HG02852 (cell line): ENCODE measurements at regions not wholly inside any gene's neighbourhood (a gene's known extent, or its start where the extent isn't known, plus 50 kb on each side); places are given as distances from the start of the nearest gene placed in this dataset.

Experiments
- ATAC-seq: cut with Tn5 transposase; IDR thresholded peaks from one replicate; pipeline ENCODE4 v1.9.1; 2021; ENCODE audit warnings: mild to moderate bottlenecking, moderate library complexity; ENCODE audit not compliant: unreplicated experiment

- ATAC-seq: no peak
These were observed 263.5 kb downstream of the INSIG2 start for GRCh38 chr2:118351796-118352195.

GRCh38 chr2:118350621-118351020 is 262.4 kb downstream of the INSIG2 start:
- ATAC-seq: no peak

DNA sequence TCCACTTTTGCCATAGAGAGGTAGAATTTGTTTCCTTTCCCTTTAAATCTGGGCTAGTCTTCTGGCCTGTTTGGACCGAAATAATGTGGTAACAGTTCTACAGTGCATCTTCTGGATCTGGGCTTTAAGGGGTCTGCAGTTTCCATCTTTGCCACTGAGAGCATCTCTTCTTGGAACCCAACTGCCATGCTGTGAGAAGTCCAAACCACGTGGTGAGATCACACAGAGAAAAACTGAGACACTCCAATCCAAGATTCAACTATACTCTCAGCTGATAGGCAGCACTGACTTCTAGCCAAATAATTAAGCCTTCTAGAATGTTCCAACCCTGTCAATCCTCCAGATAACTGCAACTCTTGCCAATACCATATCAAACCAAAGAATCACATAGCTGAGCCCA is 261.1 kb downstream of the INSIG2 start:
- ATAC-seq: no peak

DNA sequence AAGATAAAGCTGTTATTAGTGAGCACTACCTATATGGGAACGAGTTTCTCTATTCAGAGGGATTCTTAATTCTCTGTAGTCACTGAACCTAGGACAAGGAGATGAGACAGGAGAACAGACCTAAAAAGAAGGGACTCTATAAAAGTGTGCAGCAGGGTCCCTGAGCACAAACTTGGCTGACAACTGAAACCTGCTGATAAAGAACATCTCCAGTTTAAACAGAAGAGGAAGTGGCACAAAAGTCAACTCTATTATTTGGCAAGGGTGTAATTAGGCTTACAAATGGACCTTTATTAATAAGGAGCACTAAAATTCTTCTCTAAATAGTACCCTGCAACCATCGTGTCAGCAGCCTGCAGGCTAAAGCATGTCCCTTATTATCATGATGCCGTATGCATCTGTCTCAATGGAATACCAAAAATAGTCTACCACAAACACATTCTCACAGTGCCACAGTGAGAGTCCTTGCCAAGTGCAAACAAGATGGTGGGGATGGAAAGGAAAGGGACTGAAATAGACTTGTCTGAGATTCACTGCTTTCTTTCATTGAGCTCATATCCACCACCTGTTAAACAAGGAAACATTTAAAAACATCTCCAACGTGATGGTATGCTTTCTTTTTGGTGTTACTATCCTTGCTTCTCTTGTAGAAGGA is 260.2 kb downstream of the INSIG2 start:
- no peak for ATAC-seq

- no peak for ATAC-seq
These were observed 257.2 kb downstream of the INSIG2 start for GRCh38 chr2:118345465-118345864.

- ATAC-seq: no peak
These were observed 251.8 kb downstream of the INSIG2 start for GRCh38 chr2:118340103-118340502.

DNA sequence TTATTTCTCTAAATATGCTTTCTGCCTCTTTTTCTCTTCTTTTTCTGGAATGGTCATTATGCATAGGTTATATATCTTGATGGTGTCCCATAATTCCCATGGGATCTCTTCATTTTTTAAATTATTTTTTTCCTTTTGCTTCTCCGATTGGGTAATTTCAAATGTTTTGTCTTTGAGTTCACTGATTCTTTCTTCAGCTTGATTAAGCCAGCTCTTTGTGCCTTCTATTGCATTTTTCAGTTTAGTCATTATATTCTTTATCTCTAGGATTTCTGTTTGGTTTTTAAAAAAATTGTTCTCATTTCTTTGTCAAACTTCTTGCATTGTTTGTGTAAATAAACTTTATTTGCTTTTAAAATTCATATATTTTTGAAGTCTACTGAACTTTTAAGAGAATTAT is 251.1 kb downstream of the INSIG2 start:
- ATAC-seq: no peak

DNA sequence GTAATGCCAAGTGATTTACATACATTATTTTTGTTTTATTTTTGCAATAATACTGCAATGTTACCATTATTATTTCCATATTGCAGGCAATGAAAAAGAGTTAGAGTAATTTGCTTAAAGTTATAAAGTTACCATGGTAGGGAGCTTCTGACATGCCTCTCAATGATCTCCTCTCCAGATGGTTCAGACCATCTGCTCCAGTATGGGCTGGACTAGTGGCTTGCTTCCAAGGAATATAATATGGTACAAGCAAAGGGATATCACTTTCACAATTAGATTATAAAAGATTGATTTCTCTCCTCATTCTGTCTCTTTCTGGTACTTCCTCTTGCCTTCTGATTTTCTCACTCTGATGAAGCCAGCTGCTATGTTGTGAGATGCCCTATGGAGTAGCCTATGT is 245.4 kb downstream of the INSIG2 start:
- no peak for ATAC-seq

DNA sequence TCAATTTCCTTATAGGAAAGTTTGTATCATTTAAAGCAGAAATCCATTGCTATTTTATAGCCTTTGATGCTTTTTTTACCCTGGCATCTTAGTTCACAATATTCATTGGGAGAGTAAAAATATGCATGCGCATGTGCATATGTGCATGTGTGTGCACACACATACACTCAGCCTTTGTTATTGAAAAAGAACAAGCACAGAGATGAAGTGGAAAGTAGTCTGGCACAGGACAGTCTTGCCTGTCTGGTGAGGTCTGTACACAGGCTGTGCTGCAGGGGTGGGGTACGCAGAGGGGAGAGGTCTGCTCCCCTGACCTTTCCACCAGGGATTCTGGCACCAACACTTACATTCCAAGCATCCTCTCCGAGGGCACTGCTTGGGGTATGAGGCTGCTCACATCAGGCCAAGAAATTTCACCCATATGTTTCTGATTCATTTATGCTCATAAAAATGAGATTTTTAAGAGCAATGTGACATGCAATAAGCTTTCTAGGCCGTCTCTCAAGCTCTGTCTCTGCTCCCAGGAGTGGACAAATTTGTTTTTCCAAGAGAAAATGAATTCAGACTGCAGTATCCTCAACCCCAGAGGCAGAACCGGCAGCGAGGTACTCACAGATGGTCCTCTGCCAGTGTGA is 237.2 kb downstream of the INSIG2 start:
- no peak for ATAC-seq

GRCh38 chr2:118322406-118322805 is 234.1 kb downstream of the INSIG2 start:
- no peak for ATAC-seq

- ATAC-seq: no peak
These were observed 233.3 kb downstream of the INSIG2 start for GRCh38 chr2:118321432-118322105.

- no peak for ATAC-seq
These were observed 232.4 kb downstream of the INSIG2 start for GRCh38 chr2:118320658-118321057.

- no peak for ATAC-seq
These were observed 231.9 kb downstream of the INSIG2 start for GRCh38 chr2:118320196-118320595.

- no peak for ATAC-seq
These were observed 231.0 kb downstream of the INSIG2 start for GRCh38 chr2:118319271-118319684.

- no peak for ATAC-seq
These were observed 227.3 kb downstream of the INSIG2 start for GRCh38 chr2:118315606-118316005.

DNA sequence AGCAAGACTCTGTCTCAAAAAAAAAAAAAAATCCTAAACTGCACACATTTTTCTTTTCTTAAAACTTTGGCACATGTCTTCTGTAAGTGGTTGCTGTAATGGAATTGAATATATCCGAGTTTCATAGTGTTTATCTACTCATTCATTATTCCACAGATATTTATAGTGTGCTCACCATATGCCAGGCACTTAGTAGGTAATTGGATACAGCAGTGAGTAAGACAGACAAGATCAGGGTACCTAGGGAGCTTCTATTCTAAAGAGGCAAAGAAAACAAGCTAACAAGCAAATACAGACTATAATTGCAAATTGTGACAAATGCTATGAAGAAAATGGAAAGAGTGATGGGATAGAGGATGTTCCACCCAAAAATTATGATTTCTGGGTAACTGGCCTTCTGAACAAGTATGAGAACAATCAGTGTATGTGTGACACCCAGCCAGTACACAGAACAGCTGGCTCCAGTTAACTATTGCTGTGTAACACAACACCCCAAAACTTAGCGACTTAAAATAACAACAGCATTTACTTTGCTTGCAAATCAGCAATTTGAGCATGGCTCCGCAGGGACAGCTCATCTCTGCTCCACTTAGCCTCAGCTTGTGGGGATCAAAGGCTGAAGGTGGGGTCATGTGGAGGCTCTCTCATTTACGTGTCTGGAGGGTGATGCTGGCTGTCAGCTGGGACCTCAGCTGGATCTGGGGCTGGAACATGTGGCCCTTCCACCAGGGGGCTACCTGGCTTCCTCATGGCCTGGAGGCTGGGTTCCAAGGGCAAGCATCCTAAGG is 224.9 kb downstream of the INSIG2 start:
- no peak for ATAC-seq

- ATAC-seq: no peak
These were observed 222.6 kb downstream of the INSIG2 start for GRCh38 chr2:118310681-118311429.

DNA sequence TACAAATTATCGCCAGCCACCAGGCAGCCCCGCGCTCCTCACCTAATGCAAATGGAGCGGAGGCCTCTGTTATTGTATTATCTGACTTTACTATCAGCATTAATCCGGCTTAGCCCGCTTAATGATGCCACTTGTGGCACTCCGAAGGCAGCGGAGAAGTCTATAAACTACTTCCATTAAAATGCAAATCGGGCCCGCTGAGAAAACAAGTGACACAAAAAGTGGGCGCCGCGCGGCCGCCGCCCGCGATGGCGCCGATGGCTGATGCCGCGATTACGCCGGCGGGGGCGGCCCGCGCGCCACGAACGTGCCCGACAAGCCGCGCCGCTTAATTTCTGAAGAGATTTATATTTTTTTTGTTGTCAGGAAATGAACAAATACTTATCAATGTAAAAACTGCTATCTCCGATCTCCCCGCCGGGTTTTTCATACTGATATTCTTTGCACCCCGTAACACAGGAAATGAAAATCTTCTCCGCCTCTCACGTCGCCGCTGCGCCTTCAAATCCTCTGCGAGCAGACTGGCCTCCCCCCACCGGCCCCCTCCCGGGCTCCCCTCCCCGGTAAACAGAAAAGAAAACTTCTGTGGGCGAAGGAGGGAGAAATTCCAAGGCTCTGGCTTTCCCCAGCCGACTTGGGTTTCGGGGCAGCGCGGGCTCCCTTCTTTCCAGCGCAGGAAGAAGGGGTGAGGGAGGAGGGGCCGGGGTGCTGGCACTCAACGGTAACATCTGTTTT is 221.8 kb downstream of the INSIG2 start:
- peak; percentile 71 for ATAC-seq

GRCh38 chr2:118309257-118309945 is 221.1 kb downstream of the INSIG2 start:
- no peak for ATAC-seq
